ENCODE measurements at regions not wholly inside any gene's neighbourhood (a gene's known extent, or its start where the extent isn't known, plus 50 kb on each side); places are given as distances from the start of the nearest gene placed in this dataset.
A peak's percentile ranks its signal among the peaks of the same experiment; 100 is the strongest.

DNA sequence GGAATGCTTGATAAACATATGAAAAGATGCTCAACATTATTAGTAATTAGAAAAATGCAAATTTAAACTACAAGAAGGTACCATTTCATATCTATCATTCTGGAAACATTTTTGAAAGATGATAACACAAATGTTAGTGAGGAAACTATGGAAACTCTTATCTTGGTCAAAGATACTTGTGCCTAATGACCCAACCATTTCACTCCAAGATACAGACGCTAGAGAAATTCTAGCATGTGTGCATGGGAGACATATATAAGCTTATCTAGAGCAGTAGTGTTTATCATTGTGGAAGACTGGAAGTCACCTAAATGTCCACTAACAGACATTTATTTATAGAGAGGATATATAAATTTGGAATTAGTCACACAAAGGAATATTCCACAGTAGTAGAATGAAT lies 143.1 kb upstream of the HMGA2 start:
- TF ChIP-seq, protein P1, sequence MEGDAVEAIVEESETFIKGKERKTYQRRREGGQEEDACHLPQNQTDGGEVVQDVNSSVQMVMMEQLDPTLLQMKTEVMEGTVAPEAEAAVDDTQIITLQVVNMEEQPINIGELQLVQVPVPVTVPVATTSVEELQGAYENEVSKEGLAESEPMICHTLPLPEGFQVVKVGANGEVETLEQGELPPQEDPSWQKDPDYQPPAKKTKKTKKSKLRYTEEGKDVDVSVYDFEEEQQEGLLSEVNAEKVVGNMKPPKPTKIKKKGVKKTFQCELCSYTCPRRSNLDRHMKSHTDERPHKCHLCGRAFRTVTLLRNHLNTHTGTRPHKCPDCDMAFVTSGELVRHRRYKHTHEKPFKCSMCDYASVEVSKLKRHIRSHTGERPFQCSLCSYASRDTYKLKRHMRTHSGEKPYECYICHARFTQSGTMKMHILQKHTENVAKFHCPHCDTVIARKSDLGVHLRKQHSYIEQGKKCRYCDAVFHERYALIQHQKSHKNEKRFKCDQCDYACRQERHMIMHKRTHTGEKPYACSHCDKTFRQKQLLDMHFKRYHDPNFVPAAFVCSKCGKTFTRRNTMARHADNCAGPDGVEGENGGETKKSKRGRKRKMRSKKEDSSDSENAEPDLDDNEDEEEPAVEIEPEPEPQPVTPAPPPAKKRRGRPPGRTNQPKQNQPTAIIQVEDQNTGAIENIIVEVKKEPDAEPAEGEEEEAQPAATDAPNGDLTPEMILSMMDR (conservative IDR thresholded peaks at IDR 0.05; ENCODE audit: control insufficient read depth, insufficient read depth, low read depth, low read length), result no peak
- no peak overlapping the region for H3K4me3 ChIP-seq (ENCODE audit: control insufficient read depth, low read depth, low read length)
- no peak for DNase-seq (ENCODE audit: low read depth)

DNA sequence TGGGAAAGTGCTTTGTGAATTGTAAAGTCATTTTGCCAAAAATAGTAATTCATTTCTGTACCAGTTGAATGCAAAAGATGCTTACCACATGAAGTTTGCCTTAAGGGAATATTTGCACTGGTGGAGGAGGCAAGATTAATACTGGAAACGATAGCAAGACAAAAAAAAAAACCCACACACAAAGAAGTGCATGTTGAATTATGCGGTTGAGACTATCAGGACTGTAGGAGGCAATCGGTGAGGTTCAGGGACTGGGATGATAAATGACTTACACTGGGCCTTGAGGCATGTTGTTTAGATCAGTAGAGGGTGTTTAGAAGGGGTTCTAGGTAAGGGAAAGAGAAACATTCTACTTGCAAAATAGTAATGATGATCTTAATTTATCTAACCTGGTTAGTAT lies 142.2 kb upstream of the HMGA2 start:
- TF ChIP-seq, protein P1 (conservative IDR thresholded peaks at IDR 0.05; ENCODE audit: control insufficient read depth, insufficient read depth, low read depth, low read length), result no peak

DNA sequence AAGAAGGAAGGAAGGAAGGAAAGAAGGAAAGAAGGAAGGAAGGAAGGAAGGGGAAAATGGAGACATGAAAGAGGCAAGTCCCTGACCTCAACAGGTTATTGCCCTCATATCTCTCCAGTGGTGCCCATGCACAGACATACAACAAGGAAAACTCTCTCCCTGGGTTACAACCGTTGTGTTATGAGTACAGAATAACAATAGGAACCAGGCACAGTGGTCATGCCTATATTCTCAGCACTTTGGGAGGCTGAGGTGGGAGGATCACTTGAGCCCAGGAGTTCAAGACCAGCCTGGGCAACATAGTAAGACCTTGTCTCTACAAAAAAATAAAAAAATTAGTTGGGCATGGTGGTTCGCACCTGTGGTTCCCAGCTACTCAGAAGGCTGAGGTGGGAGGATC lies 139.4 kb upstream of the HMGA2 start:
- TF ChIP-seq, protein P1 (conservative IDR thresholded peaks at IDR 0.05; ENCODE audit: control insufficient read depth, insufficient read depth, low read depth, low read length), result no peak
- no peak overlapping the region for H3K4me3 ChIP-seq (ENCODE audit: control insufficient read depth, low read depth, low read length)
- DNase-seq (ENCODE audit: low read depth), result no peak

More for the DNA sequence above, 142.2 kb upstream of the HMGA2 start:
- H3K4me3 ChIP-seq (ENCODE audit: control insufficient read depth, low read depth, low read length), result no peak overlapping the region
- no peak for DNase-seq (ENCODE audit: low read depth)

DNA sequence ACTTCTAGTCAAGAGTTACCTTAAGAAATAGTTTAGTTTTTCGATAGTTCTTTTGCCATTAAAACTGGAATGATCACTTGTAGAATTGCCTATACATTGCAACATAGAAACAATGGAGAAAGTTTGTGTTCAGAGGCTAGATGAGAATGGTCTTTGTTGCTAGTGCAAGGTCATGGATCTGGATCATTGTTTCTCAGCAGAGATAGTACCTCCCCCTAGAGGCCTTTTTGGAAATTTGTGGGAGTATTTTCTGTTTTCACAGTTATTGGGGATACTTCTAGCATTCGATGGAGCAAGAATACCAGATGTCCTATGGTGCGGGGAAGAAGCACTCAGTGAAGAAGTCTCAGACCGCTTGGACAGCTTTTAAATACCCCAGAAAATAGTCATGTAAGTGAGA lies 138.8 kb upstream of the HMGA2 start:
- TF ChIP-seq, protein P1 (conservative IDR thresholded peaks at IDR 0.05; ENCODE audit: control insufficient read depth, insufficient read depth, low read depth, low read length), result peak; percentile 74
- no peak overlapping the region for H3K4me3 ChIP-seq (ENCODE audit: control insufficient read depth, low read depth, low read length)
- peak; percentile 72 for DNase-seq (ENCODE audit: low read depth)

DNA sequence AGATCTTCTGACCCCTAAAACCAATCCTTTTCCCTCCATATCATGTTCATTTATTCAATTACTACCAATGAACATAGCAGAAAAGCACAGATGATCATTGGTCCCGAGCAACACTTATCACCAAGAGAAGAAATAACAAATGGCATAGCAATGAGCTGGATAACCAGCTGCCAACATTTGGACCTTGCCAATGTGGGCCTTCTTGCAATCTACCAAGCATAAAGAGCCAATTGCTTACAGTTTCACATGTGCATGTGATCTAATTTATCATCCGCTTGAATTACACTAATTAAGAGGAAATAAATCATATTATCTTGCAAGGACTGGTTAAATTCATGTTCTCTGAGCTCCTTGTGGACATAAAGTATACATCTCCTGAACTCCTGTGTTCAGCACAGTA lies 134.8 kb upstream of the HMGA2 start:
- TF ChIP-seq, protein P1 (conservative IDR thresholded peaks at IDR 0.05; ENCODE audit: control insufficient read depth, insufficient read depth, low read depth, low read length), result no peak
- no peak for DNase-seq (ENCODE audit: low read depth)
- H3K4me3 ChIP-seq (ENCODE audit: control insufficient read depth, low read depth, low read length), result no peak overlapping the region

DNA sequence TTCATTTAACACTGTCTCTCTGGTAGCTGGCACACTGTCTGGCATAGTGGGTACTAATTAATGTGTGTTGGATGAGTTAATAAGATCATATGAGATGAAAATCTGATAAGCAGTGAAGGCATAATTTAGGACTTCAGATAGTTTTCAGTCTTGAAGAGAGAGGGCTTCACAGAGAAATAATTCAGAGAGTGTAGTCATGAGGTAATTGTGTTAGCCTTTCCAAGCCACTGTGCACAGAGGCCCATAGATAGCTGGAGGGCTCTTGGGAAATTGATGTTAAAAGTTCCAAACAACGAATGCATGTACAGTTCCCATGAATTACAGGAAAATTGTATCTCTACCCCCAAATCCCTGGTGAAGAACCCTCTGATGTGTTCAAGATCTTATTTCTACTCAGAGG lies 133.8 kb upstream of the HMGA2 start:
- DNase-seq (ENCODE audit: low read depth), result no peak
- no peak overlapping the region for H3K4me3 ChIP-seq (ENCODE audit: control insufficient read depth, low read depth, low read length)
- TF ChIP-seq, protein P1 (conservative IDR thresholded peaks at IDR 0.05; ENCODE audit: control insufficient read depth, insufficient read depth, low read depth, low read length), result no peak

DNA sequence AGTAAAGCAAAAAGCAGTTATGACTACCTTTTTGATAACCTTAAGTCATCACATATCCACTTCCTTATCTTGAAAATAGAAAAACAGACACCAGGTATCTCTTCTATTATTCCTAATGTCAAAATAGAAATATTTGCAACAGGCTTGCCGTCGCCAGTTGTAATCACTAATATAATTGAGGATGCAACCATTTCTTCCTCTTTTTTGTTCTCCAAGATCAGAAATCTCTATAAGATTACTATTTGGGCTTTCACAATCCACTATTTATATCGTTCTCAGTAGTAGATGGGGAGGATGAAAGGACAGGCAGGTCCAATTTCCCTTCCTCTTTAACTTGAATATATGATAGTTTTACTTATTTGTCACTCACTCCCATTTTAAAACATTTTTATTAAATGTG lies 130.2 kb upstream of the HMGA2 start:
- TF ChIP-seq, protein P1 (conservative IDR thresholded peaks at IDR 0.05; ENCODE audit: control insufficient read depth, insufficient read depth, low read depth, low read length), result no peak
- no peak overlapping the region for H3K4me3 ChIP-seq (ENCODE audit: control insufficient read depth, low read depth, low read length)
- DNase-seq (ENCODE audit: low read depth), result no peak

Data from fibroblast of mammary gland (primary cell).